ENCODE measurements at regions not wholly inside any gene's neighbourhood (a gene's known extent, or its start where the extent isn't known, plus 50 kb on each side); places are given as distances from the start of the nearest gene placed in this dataset.
"Not testable (repeated sequence)": the region's sequence is repeated elsewhere in the genome, so short reads cannot be mapped to it uniquely, and the experiment has no call there.

DNA sequence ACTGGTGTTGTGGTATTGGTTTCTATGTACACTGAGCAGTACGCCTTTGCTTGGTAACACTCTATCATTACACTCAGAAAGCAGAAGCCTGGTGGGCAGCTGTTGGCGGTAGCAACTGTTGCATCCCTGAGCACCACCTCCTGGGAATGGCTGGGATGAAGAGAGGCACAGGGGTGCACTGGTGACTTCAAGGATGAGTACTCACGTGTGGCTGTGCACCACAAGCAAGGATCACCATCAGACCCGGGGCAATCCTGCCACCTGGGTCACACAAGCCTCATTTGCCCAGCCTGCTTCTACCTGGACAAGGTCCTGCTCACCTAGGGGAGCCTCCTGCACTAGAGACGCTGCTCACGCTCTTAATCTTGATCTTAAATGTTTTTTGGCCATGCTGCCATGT is 336.4 kb downstream of the SI start:
- no peak for DNase-seq

- DNase-seq: no peak
Measured at GRCh38 chr3:164737174-164737573, 341.1 kb downstream of the SI start.

DNA sequence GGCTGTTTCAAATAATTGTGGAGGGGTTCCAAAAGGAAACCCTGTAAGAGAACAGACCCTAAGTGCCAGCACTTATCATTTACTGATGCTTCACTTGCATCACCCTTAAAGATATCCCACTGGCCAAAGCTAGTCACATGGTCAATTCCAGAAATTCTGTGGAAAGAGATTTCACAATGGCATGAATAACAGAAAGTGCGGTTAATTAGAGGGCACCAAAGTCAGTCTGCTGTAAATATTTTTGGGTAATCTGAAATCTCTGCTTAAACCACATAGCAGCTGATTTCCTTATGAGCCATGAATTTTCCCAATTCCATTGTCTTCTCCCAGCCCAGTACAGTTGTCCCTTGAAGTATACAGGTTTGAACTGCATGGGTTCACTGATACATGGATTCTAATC is 346.1 kb downstream of the SI start:
- DNase-seq: no peak

- no peak for DNase-seq
Measured at GRCh38 chr3:164730815-164731360, 347.4 kb downstream of the SI start.

- no peak for DNase-seq
Measured at GRCh38 chr3:164723396-164723795, 354.9 kb downstream of the SI start.

DNA sequence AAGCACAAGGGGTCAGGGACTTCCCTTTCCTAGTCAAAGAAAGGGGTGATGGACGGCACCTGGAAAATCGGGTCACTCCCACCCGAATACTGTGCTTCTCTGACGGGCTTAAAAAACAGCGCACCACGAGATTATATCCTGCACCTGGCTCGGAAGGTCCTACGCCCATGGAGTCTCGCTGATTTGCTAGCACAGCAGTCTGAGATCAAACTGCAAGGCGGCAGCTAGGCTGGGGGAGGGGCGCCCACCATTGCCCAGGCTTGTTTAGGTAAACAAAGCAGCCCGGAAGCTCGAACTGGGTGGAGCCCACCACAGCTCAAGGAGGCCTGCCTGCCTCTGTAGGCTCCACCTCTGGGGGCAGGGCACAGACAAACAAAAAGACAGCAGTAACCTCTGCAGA is 375.5 kb downstream of the SI start:
- DNase-seq: not testable (repeated sequence)

- DNase-seq: no peak
Measured at GRCh38 chr3:164687902-164688301, 390.4 kb downstream of the SI start.

DNA sequence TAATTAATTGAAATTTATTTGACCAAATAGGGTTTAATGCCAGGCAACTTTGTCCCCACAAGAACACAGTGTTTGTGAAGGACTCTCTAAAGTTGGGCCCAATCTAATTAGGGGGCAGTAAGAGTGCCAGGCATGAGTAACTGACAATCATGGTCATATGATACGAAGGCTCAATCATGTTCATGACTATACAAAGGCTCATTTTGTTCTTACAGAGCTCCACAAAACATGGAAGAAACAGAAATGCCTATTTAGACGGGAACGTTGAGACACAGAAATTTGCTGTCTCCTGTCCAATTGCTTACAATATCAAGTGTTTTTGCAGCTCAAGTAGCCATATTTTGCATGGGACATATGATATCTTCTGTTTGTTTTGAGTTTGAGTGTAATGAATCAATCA is 391.1 kb downstream of the SI start:
- DNase-seq: no peak

DNA sequence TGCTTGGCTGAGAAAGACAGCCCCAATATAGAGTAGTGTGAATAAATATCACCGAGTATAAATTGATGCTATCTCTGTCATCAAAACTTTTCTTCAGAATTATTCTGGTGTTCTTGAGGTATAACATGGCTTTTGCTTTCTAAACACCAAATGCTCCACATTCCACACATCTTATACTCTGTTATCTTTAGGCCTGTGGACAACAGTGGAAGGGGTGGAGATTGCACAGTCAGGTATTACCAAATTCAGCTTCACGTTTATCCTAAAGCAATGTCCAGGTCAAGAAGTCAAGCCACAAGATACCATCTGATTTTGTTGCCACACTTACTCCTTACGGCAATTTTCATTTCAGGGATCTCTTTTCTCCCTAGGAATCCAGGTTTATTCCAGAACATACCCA is 394.8 kb downstream of the SI start:
- DNase-seq: no peak

DNA sequence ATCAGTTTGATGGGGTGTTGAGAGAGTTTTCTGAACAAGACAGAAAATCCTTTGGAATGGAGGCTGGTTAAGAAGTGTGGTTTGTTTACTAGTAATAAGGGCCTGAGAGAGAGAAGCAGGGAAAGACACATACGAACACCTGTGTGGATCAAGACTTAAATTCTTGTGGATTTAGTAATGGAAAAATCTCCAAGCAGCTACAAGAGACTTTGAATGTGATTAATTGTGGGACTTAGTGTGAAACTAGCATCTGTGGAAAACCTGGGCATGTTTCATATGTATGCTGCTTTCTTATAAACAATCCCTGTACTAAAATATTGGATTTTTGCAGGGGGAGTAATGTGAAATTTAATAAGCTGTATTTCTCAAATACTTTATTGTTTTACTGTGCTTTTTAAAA is 399.1 kb downstream of the SI start:
- no peak for DNase-seq

DNA sequence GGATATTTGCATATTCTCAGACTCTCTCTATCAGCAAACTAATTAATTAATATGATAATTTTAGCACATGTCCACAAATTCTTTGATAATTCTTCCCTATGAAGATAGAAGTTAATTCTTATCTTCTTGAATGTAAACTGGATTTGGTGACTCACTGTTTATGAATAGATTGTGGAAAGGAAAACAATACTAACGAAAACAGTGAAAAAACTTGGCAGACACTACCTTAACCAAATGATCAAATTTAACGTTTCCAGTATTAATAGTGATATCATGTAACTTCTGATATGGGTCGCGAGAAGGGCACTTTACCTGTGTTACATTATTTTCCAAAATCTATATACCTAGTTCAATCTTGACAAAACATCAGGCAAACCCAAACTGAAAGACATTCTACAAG is 401.0 kb downstream of the SI start:
- no peak for DNase-seq

DNA sequence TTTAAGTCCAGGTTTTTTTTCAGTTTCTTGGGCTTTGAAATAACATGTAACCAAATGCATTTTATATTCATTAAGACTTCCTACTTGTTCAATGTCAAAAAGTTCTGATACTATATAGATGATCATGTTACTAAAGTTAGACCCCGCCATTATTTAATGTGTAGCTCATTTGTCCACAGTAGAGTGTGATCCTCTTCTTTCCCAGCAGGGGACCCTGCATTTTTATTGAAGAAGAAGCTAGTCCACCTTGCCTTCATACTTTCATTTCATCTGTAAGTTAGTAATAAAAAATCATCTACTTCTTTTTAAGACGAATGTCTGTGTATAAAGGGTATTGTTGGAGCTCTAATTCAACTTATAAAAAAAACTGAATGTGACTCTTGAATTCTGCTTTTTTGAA is 404.6 kb downstream of the SI start:
- no peak for DNase-seq

DNA sequence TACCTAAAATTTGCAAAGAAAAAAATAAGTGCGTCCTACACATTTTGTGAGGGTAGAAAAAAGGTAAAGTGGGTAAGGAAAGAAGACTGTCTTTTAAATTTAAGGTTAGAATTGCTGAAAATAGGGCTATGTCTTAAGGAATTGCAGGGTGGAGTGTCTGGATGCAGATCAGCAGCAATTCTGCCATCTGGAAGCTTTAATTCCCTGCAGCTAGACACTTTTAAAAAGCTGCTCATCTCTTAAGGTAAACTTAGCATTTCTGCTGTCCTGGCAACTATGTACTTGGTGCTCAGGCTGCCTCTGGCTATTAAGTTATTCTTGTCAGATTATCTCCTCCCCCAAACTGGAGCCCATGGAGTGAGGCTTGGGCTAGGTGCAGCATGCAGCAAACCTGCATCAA is 420.2 kb downstream of the SI start:
- DNase-seq: no peak

DNA sequence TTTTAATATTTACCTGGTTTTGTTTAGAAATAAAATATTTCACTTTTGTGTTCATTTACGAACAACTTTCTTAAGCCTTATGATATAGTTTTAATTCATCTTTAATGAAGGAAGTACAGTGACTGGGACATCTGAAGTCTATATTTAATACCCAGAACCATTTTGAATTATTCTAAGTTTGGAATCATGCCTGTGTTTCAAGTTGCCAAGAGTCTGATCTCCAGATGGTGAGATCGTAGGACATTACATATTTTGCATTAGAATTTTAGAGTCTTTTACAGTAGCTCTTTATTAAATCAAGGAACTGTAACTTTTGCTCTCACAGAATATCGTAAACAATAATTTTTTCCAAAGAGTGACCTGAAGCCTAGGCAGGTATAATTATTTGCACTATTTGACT is 420.7 kb downstream of the SI start:
- no peak for DNase-seq

- no peak for DNase-seq
Measured at GRCh38 chr3:164655462-164655861, 422.8 kb downstream of the SI start.

- no peak for DNase-seq
Measured at GRCh38 chr3:164641071-164641470, 437.2 kb downstream of the SI start.

DNA sequence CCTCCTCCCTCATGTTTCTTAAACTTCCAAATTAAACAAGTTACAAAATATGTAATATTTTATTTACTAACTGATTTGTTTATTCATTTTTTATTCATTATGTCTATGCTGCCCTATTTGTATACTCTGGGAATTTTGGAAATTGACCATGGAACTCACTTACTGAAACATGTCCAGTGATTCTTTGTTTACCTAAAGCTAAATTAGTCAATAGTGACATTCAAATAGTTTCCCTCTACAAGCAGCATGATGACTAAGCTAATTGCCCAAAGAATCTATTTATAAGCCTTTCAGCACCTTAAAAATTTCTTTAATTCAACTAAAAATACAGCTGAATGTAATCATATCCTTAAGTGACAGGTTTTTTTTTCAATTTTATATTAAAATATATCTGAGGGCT is 437.7 kb downstream of the SI start:
- DNase-seq: no peak

DNA sequence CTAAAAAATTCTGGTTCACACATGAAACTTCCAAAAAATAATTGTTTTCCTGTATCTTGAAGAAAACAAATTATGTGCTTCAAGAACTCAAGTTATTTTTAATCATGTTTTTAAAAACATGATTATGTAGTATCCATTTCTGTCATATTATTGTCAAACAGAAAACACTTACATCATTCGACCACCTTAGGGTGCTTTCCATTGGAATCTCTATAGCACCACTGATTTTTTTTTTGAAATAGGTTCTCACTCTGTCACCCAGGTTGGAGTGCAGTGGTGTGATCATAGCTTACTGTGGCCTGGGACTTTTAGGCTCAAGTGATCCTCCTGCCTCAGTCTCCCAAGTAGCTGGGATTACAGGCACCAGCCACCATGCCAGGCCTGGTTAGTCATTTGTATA is 457.3 kb downstream of the SI start:
- DNase-seq: no peak

- DNase-seq: no peak
Measured at GRCh38 chr3:164620423-164620822, 457.9 kb downstream of the SI start.

DNA sequence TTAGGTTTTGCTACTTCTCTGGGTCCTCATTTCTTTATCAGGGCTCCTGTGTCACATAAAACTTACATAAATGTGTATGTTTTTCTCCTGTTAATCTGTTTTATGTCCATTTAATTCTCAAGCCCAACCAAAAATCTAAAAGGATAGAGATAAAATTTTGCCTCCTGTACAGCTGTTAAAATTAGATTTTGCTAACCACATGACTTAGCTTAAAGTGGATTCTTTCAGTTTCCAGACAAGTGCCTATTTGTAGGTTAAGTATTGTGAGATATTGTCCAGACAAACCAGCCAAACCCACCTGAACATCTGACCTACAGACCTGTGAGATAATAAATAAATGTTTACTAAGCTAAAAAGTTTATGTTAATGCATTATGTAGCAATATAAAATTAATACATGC is 465.5 kb downstream of the SI start:
- DNase-seq: no peak

GRCh38 chr3:164608554-164609276 is 469.6 kb downstream of the SI start:
- DNase-seq: no peak

DNA sequence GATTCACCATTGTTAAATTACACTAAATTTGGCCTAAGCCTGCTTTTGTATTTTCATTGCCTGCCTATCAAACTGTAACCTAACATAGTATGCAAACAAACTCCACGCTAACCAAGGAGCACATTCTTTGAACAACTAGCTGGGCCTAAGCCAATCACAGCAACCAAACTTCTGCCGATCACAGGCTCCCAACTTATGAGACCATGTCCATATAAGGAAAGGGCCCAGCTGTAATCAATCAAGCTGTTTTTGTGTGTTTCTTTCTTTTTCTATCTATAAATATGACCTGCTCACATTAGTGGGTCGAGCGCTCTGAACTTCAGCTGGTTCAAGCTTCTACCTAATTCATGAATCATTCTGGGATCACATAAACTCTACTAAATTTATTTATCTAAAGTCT is 473.6 kb downstream of the SI start:
- DNase-seq: no peak

DNA sequence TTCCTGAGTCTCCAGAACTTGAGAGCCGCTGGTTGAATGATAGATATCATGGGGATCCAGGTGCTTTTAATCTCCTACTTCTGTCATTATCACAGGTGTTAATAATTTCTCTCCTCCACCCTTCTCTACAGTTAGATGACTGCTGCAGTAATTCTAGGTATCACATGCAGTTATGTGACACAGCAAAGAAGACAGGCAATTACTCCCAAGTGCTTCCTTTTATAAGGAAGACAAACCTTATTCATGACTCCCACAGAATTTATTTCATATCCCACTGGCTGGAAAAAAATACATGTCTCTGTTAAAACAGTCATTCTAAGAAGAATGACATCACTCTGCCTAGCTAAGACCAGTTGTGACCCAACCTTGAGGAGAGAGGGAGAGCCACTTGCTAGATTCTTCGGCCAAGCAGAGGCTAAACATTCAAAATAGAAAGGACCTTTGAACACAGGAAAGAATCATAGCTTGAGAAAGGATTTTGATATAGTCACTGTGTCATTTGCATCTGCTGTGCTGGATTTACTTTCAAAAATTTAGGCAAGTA is 500.6 kb downstream of the SI start:
- DNase-seq: no peak

GRCh38 chr3:164572436-164572835 is 505.9 kb downstream of the SI start:
- DNase-seq: no peak

DNA sequence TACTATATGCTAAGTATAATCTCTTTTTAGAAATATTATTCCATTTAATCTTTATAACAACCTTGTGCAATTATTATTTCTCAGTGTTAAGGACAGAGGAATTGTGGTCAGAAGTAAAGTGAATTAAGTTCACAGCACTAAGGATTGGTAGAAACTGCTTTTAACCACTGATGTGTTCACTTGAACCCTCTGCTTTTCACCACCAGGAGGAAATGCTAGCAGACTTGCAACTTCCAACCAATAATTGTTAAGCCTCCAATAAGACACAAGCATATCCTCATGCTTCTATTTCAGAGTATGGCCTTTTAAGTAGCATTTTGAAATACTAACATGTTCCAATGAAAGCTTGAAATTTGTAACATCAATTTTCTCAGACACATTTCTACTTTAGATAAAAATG is 527.4 kb downstream of the SI start:
- no peak for DNase-seq
